ENCODE measurements at regions not wholly inside any gene's neighbourhood (a gene's known extent, or its start where the extent isn't known, plus 50 kb on each side); places are given as distances from the start of the nearest gene placed in this dataset.

GRCh38 chr19:32141840-32142511 lies 203.4 kb upstream of the ZNF507 start:
- TF ChIP-seq REST (IDR thresholded peaks at IDR 0.05; ENCODE audit: low read depth) (no peak), TAF1 (IDR thresholded peaks at IDR 0.05; ENCODE audit: low read depth) (no peak), YY1 (IDR thresholded peaks at IDR 0.05; ENCODE audit: low read depth) (no peak), RAD21 (IDR thresholded peaks at IDR 0.05; ENCODE audit: low read depth) (no peak), CREB1 (IDR thresholded peaks at IDR 0.05; ENCODE audit: low read depth) (no peak), EGR1 (IDR thresholded peaks at IDR 0.05) (no peak), CEBPB (IDR thresholded peaks at IDR 0.05) (no peak), FOXM1 (IDR thresholded peaks at IDR 0.05; ENCODE audit: borderline replicate concordance, low read depth) (no peak), NFIC (IDR thresholded peaks at IDR 0.05) (no peak), ZBTB7A (IDR thresholded peaks at IDR 0.05; ENCODE audit: low read depth) (no peak), EP300 (IDR thresholded peaks at IDR 0.05; ENCODE audit: borderline replicate concordance) (no peak), TEAD4 (IDR thresholded peaks at IDR 0.05) (no peak)
- TF ChIP-seq, protein P1, sequence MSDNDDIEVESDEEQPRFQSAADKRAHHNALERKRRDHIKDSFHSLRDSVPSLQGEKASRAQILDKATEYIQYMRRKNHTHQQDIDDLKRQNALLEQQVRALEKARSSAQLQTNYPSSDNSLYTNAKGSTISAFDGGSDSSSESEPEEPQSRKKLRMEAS (IDR thresholded peaks at IDR 0.05), result no peak

All from Ishikawa (cell line).